Osteocyte (in vitro differentiated cells): ENCODE measurements at regions not wholly inside any gene's neighbourhood (a gene's known extent, or its start where the extent isn't known, plus 50 kb on each side); places are given as distances from the start of the nearest gene placed in this dataset.

Source experiments
- DNase-seq: peaks from one replicate; pipeline ENCODE4 v3.0.0; 2021; ENCODE audit warnings: mixed read lengths; ENCODE audit not compliant: unreplicated experiment; ENCODE audit errors: extremely low spot score
- H3K27ac Mint-ChIP-seq: one replicate; pipeline ENCODE4 v1.8.0; 2021; ENCODE audit warnings: mild to moderate bottlenecking, mixed read lengths; ENCODE audit not compliant: unreplicated experiment
- H3K27me3 Mint-ChIP-seq: one replicate; pipeline ENCODE4 v1.8.0; 2021; ENCODE audit warnings: mixed read lengths; ENCODE audit not compliant: unreplicated experiment
- H3K36me3 Mint-ChIP-seq: one replicate; pipeline ENCODE4 v1.8.0; 2021; ENCODE audit warnings: mixed read lengths; ENCODE audit not compliant: unreplicated experiment
- H3K4me1 Mint-ChIP-seq: one replicate; pipeline ENCODE4 v1.8.0; 2021; ENCODE audit warnings: mixed read lengths; ENCODE audit not compliant: unreplicated experiment
- H3K4me3 Mint-ChIP-seq: one replicate; pipeline ENCODE4 v1.8.0; 2021; ENCODE audit warnings: mild to moderate bottlenecking, moderate library complexity, mixed read lengths; ENCODE audit not compliant: unreplicated experiment
- H3K9me3 Mint-ChIP-seq: one replicate; pipeline ENCODE4 v1.8.0; 2021; ENCODE audit warnings: mixed read lengths; ENCODE audit not compliant: unreplicated experiment
- CTCF ChIP-seq: fragments of 200-600 bp; sonication (generic); IDR thresholded peaks from 2 replicates; pipeline ENCODE4 v1.5.0; 2021; ENCODE audit warnings: antibody characterized with exemption, mild to moderate bottlenecking, moderate library complexity

- no peaks in the 10 kb centered on the region for H3K9me3 Mint-ChIP-seq
- no peak for DNase-seq
- no peaks in the 10 kb centered on the region for H3K36me3 Mint-ChIP-seq
- no peak overlapping the region for H3K4me3 Mint-ChIP-seq
- H3K27ac Mint-ChIP-seq, result no peak overlapping the region
- H3K27me3 Mint-ChIP-seq, result no peaks in the 10 kb centered on the region
- no peak for TF ChIP-seq CTCF
- no peaks in the 10 kb centered on the region for H3K4me1 Mint-ChIP-seq
These were observed 503.7 kb upstream of the IRAK1BP1 start for GRCh38 chr6:78363688-78364087.

- H3K4me1 Mint-ChIP-seq, result no peaks in the 10 kb centered on the region
- DNase-seq, result no peak
- H3K36me3 Mint-ChIP-seq, result no peaks in the 10 kb centered on the region
- H3K9me3 Mint-ChIP-seq, result no peaks in the 10 kb centered on the region
- H3K27me3 Mint-ChIP-seq, result no peaks in the 10 kb centered on the region
- H3K4me3 Mint-ChIP-seq, result no peak overlapping the region
- no peak for TF ChIP-seq CTCF
- no peak overlapping the region for H3K27ac Mint-ChIP-seq
These were observed 501.9 kb upstream of the IRAK1BP1 start for GRCh38 chr6:78365473-78365872.

- Mint-ChIP-seq H3K9me3 (peaks cover 36% of the 10 kb centered on the region), H3K4me1 (no peaks in the 10 kb centered on the region), H3K27me3 (no peaks in the 10 kb centered on the region), H3K27ac (no peak overlapping the region), H3K4me3 (no peak overlapping the region), H3K36me3 (peaks cover 2% of the 10 kb centered on the region)
- no peak for DNase-seq
- no peak for TF ChIP-seq CTCF
These were observed 490.3 kb upstream of the IRAK1BP1 start for GRCh38 chr6:78377056-78377455.

GRCh38 chr6:78379982-78380381 lies 487.4 kb upstream of the IRAK1BP1 start:
- Mint-ChIP-seq H3K36me3 (peaks cover 2% of the 10 kb centered on the region), H3K4me1 (no peaks in the 10 kb centered on the region), H3K9me3 (peaks cover 31% of the 10 kb centered on the region), H3K4me3 (no peak overlapping the region), H3K27ac (no peak overlapping the region), H3K27me3 (no peaks in the 10 kb centered on the region)
- DNase-seq, result no peak
- TF ChIP-seq CTCF, result no peak

- TF ChIP-seq CTCF, result no peak
- no peak overlapping the region for H3K4me3 Mint-ChIP-seq
- no peak for DNase-seq
- H3K36me3 Mint-ChIP-seq, result peaks cover 2% of the 10 kb centered on the region
- no peak overlapping the region for H3K27ac Mint-ChIP-seq
- H3K4me1 Mint-ChIP-seq, result no peaks in the 10 kb centered on the region
- peaks cover 26% of the 10 kb centered on the region for H3K9me3 Mint-ChIP-seq
- H3K27me3 Mint-ChIP-seq, result no peaks in the 10 kb centered on the region
These were observed 486.8 kb upstream of the IRAK1BP1 start for GRCh38 chr6:78380541-78380940.
